ENCODE measurements at regions not wholly inside any gene's neighbourhood (a gene's known extent, or its start where the extent isn't known, plus 50 kb on each side); places are given as distances from the start of the nearest gene placed in this dataset.
"Not testable (repeated sequence)": the region's sequence is repeated elsewhere in the genome, so short reads cannot be mapped to it uniquely, and the experiment has no call there.

DNA sequence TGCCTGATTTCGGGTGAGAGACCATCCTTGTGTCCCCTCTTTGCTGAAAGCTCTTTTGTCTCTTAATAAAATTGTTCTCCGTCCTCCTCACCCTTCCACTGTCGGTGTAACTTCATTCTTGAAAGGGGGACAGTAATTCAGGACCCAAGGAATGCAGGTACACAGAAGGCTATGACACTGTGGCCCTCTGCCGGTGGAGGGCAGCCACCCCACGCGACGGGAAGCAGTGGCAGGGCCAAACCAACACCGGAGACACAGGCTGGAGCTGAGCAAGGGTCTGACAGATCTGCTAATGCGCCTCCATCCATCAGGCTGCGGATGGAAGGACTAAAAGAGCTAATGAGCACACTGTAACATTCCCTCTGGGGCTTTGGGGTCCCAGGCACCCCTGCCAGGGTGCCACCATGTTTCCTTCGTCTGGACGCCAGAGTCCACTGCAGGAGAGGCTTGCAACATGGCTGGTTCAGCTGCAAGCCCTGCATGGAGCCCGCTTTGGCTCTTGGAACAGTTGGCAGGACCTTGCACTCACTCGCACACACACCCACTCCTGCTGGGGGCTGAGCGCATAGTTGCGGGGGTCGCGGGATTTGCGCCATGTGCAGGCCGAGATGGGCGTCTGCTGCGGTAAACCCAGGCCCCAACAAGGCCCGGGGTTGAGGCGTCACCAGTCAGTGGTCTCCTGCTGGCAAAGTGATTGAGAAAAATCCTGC is 544.1 kb upstream of the CDH7 start:
- Histone ChIP-seq H3K36me3 (ENCODE audit: control insufficient read depth, insufficient read depth, low read length) (no peaks in the 10 kb centered on the region), H3K4me3 (ENCODE audit: low read depth, low read length) (no peak overlapping the region), H3K27me3 (ENCODE audit: control insufficient read depth, insufficient read depth, low read length) (no peaks in the 10 kb centered on the region)
- TF ChIP-seq, protein P1, sequence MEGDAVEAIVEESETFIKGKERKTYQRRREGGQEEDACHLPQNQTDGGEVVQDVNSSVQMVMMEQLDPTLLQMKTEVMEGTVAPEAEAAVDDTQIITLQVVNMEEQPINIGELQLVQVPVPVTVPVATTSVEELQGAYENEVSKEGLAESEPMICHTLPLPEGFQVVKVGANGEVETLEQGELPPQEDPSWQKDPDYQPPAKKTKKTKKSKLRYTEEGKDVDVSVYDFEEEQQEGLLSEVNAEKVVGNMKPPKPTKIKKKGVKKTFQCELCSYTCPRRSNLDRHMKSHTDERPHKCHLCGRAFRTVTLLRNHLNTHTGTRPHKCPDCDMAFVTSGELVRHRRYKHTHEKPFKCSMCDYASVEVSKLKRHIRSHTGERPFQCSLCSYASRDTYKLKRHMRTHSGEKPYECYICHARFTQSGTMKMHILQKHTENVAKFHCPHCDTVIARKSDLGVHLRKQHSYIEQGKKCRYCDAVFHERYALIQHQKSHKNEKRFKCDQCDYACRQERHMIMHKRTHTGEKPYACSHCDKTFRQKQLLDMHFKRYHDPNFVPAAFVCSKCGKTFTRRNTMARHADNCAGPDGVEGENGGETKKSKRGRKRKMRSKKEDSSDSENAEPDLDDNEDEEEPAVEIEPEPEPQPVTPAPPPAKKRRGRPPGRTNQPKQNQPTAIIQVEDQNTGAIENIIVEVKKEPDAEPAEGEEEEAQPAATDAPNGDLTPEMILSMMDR (IDR thresholded peaks at IDR 0.05; ENCODE audit: insufficient read depth, low read length, poor library complexity, severe bottlenecking): no peak
- no peak for DNase-seq (ENCODE audit: low read depth)

DNA sequence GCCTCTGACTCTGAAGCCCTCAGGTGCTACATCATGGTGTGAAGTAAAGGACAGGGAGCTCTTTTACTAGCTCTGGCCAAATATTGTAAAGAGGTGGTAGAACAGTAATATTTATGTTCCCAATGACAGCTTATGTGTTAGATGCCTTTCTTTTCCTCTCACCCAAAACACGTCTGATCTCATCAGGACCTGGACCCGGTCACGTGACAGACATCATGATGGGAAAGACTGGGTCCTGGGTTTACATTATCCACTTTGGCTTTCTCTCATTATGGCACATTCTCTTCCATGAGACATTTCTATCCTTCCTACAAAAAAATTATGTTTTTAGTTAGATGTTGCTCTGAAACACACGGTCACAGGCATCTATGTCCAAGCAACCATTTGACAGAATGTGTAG is 548.7 kb upstream of the CDH7 start:
- TF ChIP-seq, protein P1 (IDR thresholded peaks at IDR 0.05; ENCODE audit: insufficient read depth, low read length, poor library complexity, severe bottlenecking): no peak
- Histone ChIP-seq H3K4me3 (ENCODE audit: low read depth, low read length) (no peak overlapping the region), H3K27me3 (ENCODE audit: control insufficient read depth, insufficient read depth, low read length) (no peaks in the 10 kb centered on the region), H3K36me3 (ENCODE audit: control insufficient read depth, insufficient read depth, low read length) (no peaks in the 10 kb centered on the region)
- no peak for DNase-seq (ENCODE audit: low read depth)

DNA sequence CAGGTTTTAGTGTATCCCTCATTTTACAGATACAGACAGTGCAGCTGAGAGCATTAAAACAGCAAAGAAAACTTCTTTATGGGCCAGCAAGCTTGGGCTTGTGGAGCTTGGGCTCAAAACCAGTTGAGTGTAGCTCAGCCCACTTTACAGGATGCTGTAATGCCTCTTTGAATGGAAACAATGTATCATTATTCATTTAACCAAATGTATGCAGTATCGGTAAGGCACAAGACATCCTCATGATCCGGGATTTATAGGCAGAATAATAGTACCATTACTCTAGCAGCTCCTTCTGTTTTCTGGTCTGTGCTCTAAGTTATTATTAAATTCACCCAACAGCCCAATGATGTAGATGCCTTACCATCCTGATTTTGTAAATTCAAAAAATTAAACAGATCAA is 575.1 kb upstream of the CDH7 start:
- Histone ChIP-seq H3K4me3 (ENCODE audit: low read depth, low read length) (no peak overlapping the region), H3K36me3 (ENCODE audit: control insufficient read depth, insufficient read depth, low read length) (no peaks in the 10 kb centered on the region), H3K27me3 (ENCODE audit: control insufficient read depth, insufficient read depth, low read length) (no peaks in the 10 kb centered on the region)
- TF ChIP-seq, protein P1 (IDR thresholded peaks at IDR 0.05; ENCODE audit: insufficient read depth, low read length, poor library complexity, severe bottlenecking): no peak
- DNase-seq (ENCODE audit: low read depth): no peak

DNA sequence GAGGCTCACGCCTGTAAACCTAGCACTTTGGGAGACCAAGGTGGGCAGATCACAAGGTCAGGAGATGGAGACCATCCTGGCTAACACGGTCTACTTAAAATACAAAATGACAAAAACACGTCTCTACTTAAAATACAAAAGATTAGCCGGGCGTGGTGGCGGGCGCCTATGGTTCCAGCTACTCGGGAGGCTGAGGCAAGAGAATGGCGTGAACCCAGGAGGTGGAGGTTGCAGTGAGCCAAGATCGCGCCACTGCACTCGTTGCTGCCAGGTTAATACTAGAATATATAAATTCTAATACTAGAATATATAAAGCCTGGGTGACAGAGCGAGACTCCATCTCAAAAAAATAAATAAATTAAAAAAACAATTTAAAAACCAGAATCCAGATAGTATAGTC is 588.7 kb upstream of the CDH7 start:
- not testable (repeated sequence) for H3K36me3 ChIP-seq (ENCODE audit: control insufficient read depth, insufficient read depth, low read length); DNase-seq (ENCODE audit: low read depth); H3K4me3 ChIP-seq (ENCODE audit: low read depth, low read length); H3K27me3 ChIP-seq (ENCODE audit: control insufficient read depth, insufficient read depth, low read length)

DNA sequence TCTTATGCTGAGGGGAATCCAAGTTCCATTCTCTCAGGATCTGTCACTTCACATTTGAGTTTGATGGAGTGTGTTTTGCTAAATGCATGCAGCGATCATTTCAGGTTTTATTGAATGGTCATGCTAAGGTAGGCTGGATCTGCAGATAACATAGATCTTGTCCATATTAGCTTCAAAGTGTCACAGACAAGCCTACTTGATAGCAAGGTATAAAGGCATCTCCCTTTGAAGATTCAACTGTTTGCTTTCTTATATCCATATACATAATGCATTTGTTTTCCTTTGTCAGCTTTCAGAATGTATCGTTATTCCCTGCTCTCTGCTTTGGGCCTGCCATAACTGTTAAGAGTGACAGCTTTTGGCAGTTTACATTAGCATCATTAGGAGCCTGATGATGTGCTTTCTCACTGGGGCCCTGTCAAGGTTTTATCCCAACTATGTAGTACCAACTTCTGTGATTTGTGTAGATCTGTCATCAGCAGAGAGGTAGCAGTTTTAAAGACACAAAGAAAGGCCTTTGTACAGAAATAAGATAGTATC is 604.3 kb upstream of the CDH7 start:
- Histone ChIP-seq H3K27me3 (ENCODE audit: control insufficient read depth, insufficient read depth, low read length) (no peaks in the 10 kb centered on the region), H3K4me3 (ENCODE audit: low read depth, low read length) (no peak overlapping the region), H3K36me3 (ENCODE audit: control insufficient read depth, insufficient read depth, low read length) (no peaks in the 10 kb centered on the region)
- TF ChIP-seq, protein P1 (IDR thresholded peaks at IDR 0.05; ENCODE audit: insufficient read depth, low read length, poor library complexity, severe bottlenecking): no peak
- no peak for DNase-seq (ENCODE audit: low read depth)

DNA sequence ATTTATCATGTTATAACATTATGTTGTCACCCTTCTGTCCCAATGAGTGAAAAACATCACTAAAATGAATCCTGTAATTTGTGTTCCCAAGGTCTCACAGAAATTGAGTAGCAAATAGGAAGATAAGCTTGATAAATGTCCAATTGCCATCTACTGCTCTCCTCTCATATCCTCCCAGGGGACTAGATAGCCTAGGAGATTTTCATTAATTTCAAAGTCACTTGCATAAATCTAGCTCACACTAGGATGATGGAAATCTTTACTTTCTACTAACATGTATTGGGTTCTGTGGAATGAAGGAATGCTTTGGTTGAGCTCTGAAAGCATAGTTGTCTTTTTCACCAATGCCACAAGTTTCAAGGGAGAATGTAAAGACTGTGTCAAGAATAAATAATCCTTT is 605.5 kb upstream of the CDH7 start:
- no peaks in the 10 kb centered on the region for H3K27me3 ChIP-seq (ENCODE audit: control insufficient read depth, insufficient read depth, low read length)
- DNase-seq (ENCODE audit: low read depth): no peak
- TF ChIP-seq, protein P1 (IDR thresholded peaks at IDR 0.05; ENCODE audit: insufficient read depth, low read length, poor library complexity, severe bottlenecking): no peak
- H3K36me3 ChIP-seq (ENCODE audit: control insufficient read depth, insufficient read depth, low read length): no peaks in the 10 kb centered on the region
- H3K4me3 ChIP-seq (ENCODE audit: low read depth, low read length): no peak overlapping the region

Measured in kidney epithelial cell (primary cell).